ENCODE measurements at regions not wholly inside any gene's neighbourhood (a gene's known extent, or its start where the extent isn't known, plus 50 kb on each side); places are given as distances from the start of the nearest gene placed in this dataset.

DNA sequence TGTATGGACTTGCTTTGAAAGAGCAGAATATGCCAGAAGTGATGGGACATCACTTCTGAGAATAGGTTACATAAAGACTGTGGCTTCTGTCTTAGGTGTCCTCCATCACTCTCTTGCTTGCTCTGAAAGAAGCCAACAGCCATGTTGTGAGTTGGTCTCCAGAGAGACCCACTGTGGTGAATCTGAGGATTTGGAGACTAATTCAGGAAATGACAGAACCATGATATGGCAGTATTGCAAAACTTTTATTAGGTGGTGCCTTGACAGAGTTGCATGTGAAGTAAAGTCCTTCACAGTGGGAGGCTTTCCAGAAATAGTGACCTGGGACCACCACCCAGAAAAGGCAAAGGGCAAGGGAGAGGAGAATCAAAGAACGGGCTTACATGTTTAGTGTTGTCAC lies 628.6 kb downstream of the KCNT2 start:
- TF ChIP-seq EZH2 (IDR thresholded peaks at IDR 0.05; ENCODE audit: borderline replicate concordance, low read length) (no peak), CTCF (IDR thresholded peaks at IDR 0.05; ENCODE audit: low read length) (no peak)
- Histone ChIP-seq H3K4me1 (ENCODE audit: insufficient read depth, low read length, severe bottlenecking) (no peaks in the 10 kb centered on the region), H3F3A (ENCODE audit: insufficient read depth, low read length) (no peaks in the 10 kb centered on the region), H3K9ac (ENCODE audit: low read length) (no peak overlapping the region), H4K20me1 (ENCODE audit: insufficient read depth, low read length) (no peaks in the 10 kb centered on the region), H3K79me2 (ENCODE audit: insufficient read depth, low read length) (no peaks in the 10 kb centered on the region), H3K27me3 (ENCODE audit: insufficient read depth, low read length) (no peaks in the 10 kb centered on the region), H3K27ac (ENCODE audit: low read depth, low read length, poor library complexity, severe bottlenecking) (no peak overlapping the region), H2AFZ (ENCODE audit: low read length) (no peak overlapping the region), H3K9me2 (ENCODE audit: low read depth, low read length) (no peaks in the 10 kb centered on the region), H3K4me2 (ENCODE audit: low read length) (no peak overlapping the region), H3K9me3 (ENCODE audit: low read length) (no peaks in the 10 kb centered on the region), H3K36me3 (ENCODE audit: insufficient read depth, low read length) (no peaks in the 10 kb centered on the region), H3K4me3 (ENCODE audit: low read depth, low read length, poor library complexity, severe bottlenecking) (no peak overlapping the region)

- H3K27ac ChIP-seq (ENCODE audit: low read depth, low read length, poor library complexity, severe bottlenecking): no peak overlapping the region
- no peak overlapping the region for H3K4me3 ChIP-seq (ENCODE audit: low read depth, low read length, poor library complexity, severe bottlenecking)
- no peak overlapping the region for H3K4me2 ChIP-seq (ENCODE audit: low read length)
- no peaks in the 10 kb centered on the region for H3K79me2 ChIP-seq (ENCODE audit: insufficient read depth, low read length)
- TF ChIP-seq CTCF (IDR thresholded peaks at IDR 0.05; ENCODE audit: low read length): no peak
- TF ChIP-seq EZH2 (IDR thresholded peaks at IDR 0.05; ENCODE audit: borderline replicate concordance, low read length): no peak
- H3K9me3 ChIP-seq (ENCODE audit: low read length): no peaks in the 10 kb centered on the region
- no peaks in the 10 kb centered on the region for H3K27me3 ChIP-seq (ENCODE audit: insufficient read depth, low read length)
- H3K4me1 ChIP-seq (ENCODE audit: insufficient read depth, low read length, severe bottlenecking): no peaks in the 10 kb centered on the region
- no peaks in the 10 kb centered on the region for H3K9me2 ChIP-seq (ENCODE audit: low read depth, low read length)
- no peak overlapping the region for H3K9ac ChIP-seq (ENCODE audit: low read length)
- H3K36me3 ChIP-seq (ENCODE audit: insufficient read depth, low read length): no peaks in the 10 kb centered on the region
- no peaks in the 10 kb centered on the region for H4K20me1 ChIP-seq (ENCODE audit: insufficient read depth, low read length)
- H3F3A ChIP-seq (ENCODE audit: insufficient read depth, low read length): no peaks in the 10 kb centered on the region
- H2AFZ ChIP-seq (ENCODE audit: low read length): no peak overlapping the region
Measured at GRCh38 chr1:195973311-195973904, 634.8 kb downstream of the KCNT2 start.

DNA sequence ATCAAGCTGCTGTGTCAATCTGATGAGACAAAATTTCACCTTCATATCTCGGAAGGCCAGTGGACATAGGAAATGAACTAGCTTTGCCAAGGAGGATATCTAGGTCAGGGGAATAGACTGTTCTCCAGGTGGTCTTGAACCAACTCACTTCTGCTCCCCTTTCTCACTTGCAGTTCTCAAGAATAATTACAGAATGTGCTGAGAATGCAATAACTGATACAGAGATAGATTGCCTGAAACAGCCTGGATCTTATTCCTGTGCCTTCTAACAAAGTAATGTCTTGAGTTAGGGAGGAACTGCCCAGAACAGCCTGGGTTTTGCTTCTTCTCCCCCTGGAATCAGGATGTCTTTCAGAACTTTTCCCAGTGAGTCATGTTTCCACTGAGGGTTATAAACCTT lies 636.7 kb downstream of the KCNT2 start:
- Histone ChIP-seq H3K4me2 (ENCODE audit: low read length) (no peak overlapping the region), H3F3A (ENCODE audit: insufficient read depth, low read length) (no peaks in the 10 kb centered on the region), H3K4me3 (ENCODE audit: low read depth, low read length, poor library complexity, severe bottlenecking) (no peak overlapping the region), H3K4me1 (ENCODE audit: insufficient read depth, low read length, severe bottlenecking) (no peaks in the 10 kb centered on the region), H3K36me3 (ENCODE audit: insufficient read depth, low read length) (no peaks in the 10 kb centered on the region), H3K79me2 (ENCODE audit: insufficient read depth, low read length) (no peaks in the 10 kb centered on the region), H3K27me3 (ENCODE audit: insufficient read depth, low read length) (no peaks in the 10 kb centered on the region), H4K20me1 (ENCODE audit: insufficient read depth, low read length) (no peaks in the 10 kb centered on the region), H3K27ac (ENCODE audit: low read depth, low read length, poor library complexity, severe bottlenecking) (no peak overlapping the region), H2AFZ (ENCODE audit: low read length) (no peak overlapping the region), H3K9me2 (ENCODE audit: low read depth, low read length) (no peaks in the 10 kb centered on the region), H3K9ac (ENCODE audit: low read length) (no peak overlapping the region), H3K9me3 (ENCODE audit: low read length) (no peaks in the 10 kb centered on the region)
- TF ChIP-seq EZH2 (IDR thresholded peaks at IDR 0.05; ENCODE audit: borderline replicate concordance, low read length) (no peak), CTCF (IDR thresholded peaks at IDR 0.05; ENCODE audit: low read length) (no peak)
